Breast epithelium (tissue), 3 donors: ENCODE measurements at regions not wholly inside any gene's neighbourhood (a gene's known extent, or its start where the extent isn't known, plus 50 kb on each side); places are given as distances from the start of the nearest gene placed in this dataset.

Experiments used
- POLR2A ChIP-seq: fragments of 450-650 bp; IDR thresholded peaks from one replicate; pipeline ENCODE4 v1.6.1; 2016; ENCODE audit warnings: antibody characterized with exemption, mild to moderate bottlenecking, moderate library complexity
- TF ChIP-seq, protein P1 (sequence below), 3 donors: fragments of 450-650 bp; IDR thresholded peaks; one replicate each; pipeline ENCODE4 v1.5.1; 2016 to 2017; ENCODE audit warnings: antibody characterized with exemption in 3 of 3, mild to moderate bottlenecking in 3 of 3, moderate library complexity in 3 of 3

DNA sequence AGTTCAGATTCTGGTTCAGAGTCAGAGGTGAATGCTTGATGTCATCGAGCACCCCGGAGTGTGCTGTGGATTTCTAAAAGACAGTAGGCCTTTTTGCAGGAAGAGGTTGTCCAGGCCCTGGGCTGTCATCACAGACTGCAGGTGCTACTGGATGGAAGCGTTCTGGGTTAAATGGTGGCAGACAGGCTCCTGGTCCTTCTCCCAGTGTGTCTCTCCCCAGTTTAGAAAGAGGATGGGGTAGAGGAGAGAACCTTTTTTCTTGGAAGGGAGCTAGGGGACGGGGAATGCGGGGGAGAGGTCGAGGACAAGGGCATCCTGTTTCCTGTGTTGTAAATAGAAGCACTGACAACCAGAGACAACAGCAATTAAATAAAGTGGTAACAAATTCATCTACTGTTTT, 102.3 kb upstream of the NUDT6 start:
- no peak for TF ChIP-seq POLR2A
- TF ChIP-seq, protein P1, sequence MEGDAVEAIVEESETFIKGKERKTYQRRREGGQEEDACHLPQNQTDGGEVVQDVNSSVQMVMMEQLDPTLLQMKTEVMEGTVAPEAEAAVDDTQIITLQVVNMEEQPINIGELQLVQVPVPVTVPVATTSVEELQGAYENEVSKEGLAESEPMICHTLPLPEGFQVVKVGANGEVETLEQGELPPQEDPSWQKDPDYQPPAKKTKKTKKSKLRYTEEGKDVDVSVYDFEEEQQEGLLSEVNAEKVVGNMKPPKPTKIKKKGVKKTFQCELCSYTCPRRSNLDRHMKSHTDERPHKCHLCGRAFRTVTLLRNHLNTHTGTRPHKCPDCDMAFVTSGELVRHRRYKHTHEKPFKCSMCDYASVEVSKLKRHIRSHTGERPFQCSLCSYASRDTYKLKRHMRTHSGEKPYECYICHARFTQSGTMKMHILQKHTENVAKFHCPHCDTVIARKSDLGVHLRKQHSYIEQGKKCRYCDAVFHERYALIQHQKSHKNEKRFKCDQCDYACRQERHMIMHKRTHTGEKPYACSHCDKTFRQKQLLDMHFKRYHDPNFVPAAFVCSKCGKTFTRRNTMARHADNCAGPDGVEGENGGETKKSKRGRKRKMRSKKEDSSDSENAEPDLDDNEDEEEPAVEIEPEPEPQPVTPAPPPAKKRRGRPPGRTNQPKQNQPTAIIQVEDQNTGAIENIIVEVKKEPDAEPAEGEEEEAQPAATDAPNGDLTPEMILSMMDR (IDR thresholded peaks at IDR 0.05), result no peak
